ENCODE measurements at regions not wholly inside any gene's neighbourhood (a gene's known extent, or its start where the extent isn't known, plus 50 kb on each side); places are given as distances from the start of the nearest gene placed in this dataset.
"Not testable (repeated sequence)": the region's sequence is repeated elsewhere in the genome, so short reads cannot be mapped to it uniquely, and the experiment has no call there.

DNA sequence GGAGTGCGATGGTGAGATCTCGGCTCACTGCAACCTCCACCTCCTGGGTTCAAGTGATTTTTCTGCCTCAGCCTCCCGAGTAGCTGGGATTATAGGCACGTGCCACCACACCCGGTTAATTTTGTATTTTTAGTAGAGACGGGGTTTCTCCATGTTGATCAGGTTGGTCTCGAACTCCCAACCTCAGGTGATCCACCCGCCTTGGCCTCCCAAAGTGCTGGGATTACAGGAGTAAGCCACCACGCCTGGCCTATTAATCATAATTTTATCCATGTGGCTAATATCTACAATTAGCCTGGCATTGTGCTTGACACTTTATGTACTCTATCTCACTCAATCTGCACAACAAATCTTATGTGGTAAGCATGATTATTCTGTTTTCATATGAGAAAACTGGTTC, 75.2 kb upstream of the PICALM start:
- TF ChIP-seq, protein P1, sequence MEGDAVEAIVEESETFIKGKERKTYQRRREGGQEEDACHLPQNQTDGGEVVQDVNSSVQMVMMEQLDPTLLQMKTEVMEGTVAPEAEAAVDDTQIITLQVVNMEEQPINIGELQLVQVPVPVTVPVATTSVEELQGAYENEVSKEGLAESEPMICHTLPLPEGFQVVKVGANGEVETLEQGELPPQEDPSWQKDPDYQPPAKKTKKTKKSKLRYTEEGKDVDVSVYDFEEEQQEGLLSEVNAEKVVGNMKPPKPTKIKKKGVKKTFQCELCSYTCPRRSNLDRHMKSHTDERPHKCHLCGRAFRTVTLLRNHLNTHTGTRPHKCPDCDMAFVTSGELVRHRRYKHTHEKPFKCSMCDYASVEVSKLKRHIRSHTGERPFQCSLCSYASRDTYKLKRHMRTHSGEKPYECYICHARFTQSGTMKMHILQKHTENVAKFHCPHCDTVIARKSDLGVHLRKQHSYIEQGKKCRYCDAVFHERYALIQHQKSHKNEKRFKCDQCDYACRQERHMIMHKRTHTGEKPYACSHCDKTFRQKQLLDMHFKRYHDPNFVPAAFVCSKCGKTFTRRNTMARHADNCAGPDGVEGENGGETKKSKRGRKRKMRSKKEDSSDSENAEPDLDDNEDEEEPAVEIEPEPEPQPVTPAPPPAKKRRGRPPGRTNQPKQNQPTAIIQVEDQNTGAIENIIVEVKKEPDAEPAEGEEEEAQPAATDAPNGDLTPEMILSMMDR (IDR thresholded peaks at IDR 0.05): not testable (repeated sequence)
- not testable (repeated sequence) for TF ChIP-seq EZH2 (IDR thresholded peaks at IDR 0.05; ENCODE audit: borderline replicate concordance, insufficient read depth, low read depth, low read length, poor library complexity, severe bottlenecking)
